Activated T-helper 1 cell treated with anti-CD3 and anti-CD28 coated beads, Interleukin-12 subunit alpha, Interleukin-12 subunit beta, Interleukin-2, Interleukin-4 antibody, amounts not matched to agents 30 ng/mL and 10 ng/mL and 1 ng/mL, durations not matched to agents 14 hours and 24 hours and 36 hours (primary cell): ENCODE measurements at regions not wholly inside any gene's neighbourhood (a gene's known extent, or its start where the extent isn't known, plus 50 kb on each side); places are given as distances from the start of the nearest gene placed in this dataset.

Experiments
- DNase-seq: peaks from one replicate; pipeline ENCODE4 v3.0.0; 2021; ENCODE audit warnings: low spot score
- H3K27ac Mint-ChIP-seq: one replicate; pipeline ENCODE4 v1.8.0; 2021; ENCODE audit warnings: mild to moderate bottlenecking, mixed read lengths
- H3K27me3 Mint-ChIP-seq: one replicate; pipeline ENCODE4 v1.8.0; 2022; ENCODE audit warnings: mild to moderate bottlenecking, moderate library complexity, mixed read lengths; ENCODE audit not compliant: insufficient read depth
- H3K36me3 Mint-ChIP-seq: one replicate; pipeline ENCODE4 v1.8.0; 2021; ENCODE audit warnings: low read depth, mixed read lengths
- H3K4me1 Mint-ChIP-seq: one replicate; pipeline ENCODE4 v1.8.0; 2021; ENCODE audit warnings: low read depth, mixed read lengths
- H3K4me3 Mint-ChIP-seq: one replicate; pipeline ENCODE4 v1.8.0; 2021; ENCODE audit warnings: mild to moderate bottlenecking, moderate library complexity, mixed read lengths
- H3K9me3 Mint-ChIP-seq: one replicate; pipeline ENCODE4 v1.8.0; 2021; ENCODE audit warnings: mixed read lengths
- intact Hi-C: fragments of 100-400 bp; cut with micrococcal nuclease; formaldehyde crosslinking; loops from one replicate; pipeline ENCODE4 v1.15.1; 2024

DNA sequence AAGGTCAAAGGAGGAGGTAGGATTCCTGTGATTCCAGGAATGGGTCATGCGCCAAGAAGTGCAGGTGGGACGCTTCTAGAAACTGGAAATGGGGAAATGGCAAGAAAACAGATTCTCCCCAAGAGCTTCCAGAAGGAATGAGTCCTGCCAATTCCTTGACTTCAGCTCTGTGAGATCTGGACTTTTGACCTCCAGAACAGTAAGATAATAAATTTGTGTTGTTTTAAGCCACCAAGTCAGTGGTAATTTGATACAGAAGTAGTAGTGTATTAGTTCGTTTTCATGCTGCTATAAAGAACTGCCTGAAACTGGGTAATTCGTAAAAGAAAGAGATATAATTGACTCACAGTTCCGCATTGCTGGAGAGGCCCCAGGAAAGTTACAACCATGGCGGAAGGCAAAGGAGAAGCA is 178.6 kb upstream of the GALNT17 start:
- Mint-ChIP-seq H3K27ac (no peak overlapping the region), H3K4me3 (no peak overlapping the region), H3K36me3 (no peaks in the 10 kb centered on the region), H3K27me3 (no peaks in the 10 kb centered on the region), H3K4me1 (no peaks in the 10 kb centered on the region), H3K9me3 (peaks cover 39% of the 10 kb centered on the region)
- no peak for DNase-seq
- intact Hi-C loops, result no loop called here

DNA sequence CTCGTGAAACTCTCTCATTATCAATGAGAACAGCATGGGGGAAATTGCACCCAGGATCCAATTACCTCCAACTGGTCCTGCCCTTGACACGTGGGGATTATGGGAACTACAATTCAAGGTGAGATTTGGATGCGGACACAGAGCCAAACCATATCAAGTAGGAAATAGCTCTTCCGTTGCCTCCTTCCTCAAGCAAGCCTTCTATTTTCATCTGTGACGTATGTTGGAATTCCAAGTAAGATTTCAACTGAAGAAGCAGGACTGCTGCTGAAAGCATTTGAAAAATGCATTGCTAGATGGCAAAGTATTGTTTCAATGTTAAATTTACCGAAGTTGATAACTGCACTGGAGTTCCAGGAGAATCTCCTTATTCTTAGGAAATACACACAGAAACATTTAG is 178.1 kb upstream of the GALNT17 start:
- Mint-ChIP-seq H3K9me3 (peaks cover 35% of the 10 kb centered on the region), H3K4me1 (no peaks in the 10 kb centered on the region), H3K27me3 (no peaks in the 10 kb centered on the region), H3K4me3 (no peak overlapping the region), H3K27ac (no peak overlapping the region), H3K36me3 (no peaks in the 10 kb centered on the region)
- DNase-seq, result no peak
- intact Hi-C loops, result no loop called here

DNA sequence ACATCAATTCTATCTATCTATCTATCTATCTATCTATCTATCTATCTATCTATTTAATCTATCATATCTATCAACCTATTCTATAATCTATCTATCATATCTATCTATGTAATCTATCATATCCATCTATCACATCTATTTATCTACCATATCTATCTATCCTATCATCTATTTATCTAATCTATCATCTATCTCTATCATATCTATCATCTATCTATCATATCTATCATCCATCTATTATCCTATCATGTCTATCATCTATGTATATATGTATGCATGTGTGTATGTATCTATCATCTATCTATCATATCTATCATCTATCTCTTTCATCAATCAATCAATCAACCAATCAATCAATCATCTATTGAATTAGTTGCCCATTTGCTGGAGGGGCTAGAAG is 159.3 kb upstream of the GALNT17 start:
- no peaks in the 10 kb centered on the region for H3K4me1 Mint-ChIP-seq
- no peaks in the 10 kb centered on the region for H3K27me3 Mint-ChIP-seq
- H3K9me3 Mint-ChIP-seq, result peaks cover 25% of the 10 kb centered on the region
- no peak for DNase-seq
- H3K27ac Mint-ChIP-seq, result no peak overlapping the region
- intact Hi-C loops, result no loop called here
- H3K4me3 Mint-ChIP-seq, result no peak overlapping the region
- H3K36me3 Mint-ChIP-seq, result no peaks in the 10 kb centered on the region

DNA sequence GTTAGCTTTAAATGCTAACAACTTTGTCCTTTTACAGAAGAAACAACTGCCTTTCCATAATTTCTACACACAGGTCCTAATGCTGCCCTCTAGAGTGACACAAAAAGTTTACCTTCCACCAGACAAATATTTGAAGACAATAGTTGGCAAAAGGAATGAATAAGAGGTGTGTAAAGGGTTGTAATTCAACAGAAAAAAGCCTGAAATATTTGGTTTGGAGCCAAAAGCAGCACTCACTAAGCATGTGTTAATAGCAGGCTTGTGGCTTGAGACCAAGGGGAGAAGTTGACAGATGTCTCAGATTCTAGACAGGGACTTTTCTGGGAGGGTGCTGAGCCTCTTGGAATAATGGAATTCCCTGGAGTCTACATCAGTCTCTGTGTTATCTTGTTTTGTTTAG is 156.2 kb upstream of the GALNT17 start:
- no peaks in the 10 kb centered on the region for H3K27me3 Mint-ChIP-seq
- no peak for DNase-seq
- intact Hi-C loops, result loop anchor here (2.0 kb wide), 1 partner anchor 15 kb away; no protein-coding TSS in a partner anchor
- no peaks in the 10 kb centered on the region for H3K36me3 Mint-ChIP-seq
- H3K4me3 Mint-ChIP-seq, result no peak overlapping the region
- no peaks in the 10 kb centered on the region for H3K4me1 Mint-ChIP-seq
- H3K27ac Mint-ChIP-seq, result no peak overlapping the region
- peaks cover 18% of the 10 kb centered on the region for H3K9me3 Mint-ChIP-seq

DNA sequence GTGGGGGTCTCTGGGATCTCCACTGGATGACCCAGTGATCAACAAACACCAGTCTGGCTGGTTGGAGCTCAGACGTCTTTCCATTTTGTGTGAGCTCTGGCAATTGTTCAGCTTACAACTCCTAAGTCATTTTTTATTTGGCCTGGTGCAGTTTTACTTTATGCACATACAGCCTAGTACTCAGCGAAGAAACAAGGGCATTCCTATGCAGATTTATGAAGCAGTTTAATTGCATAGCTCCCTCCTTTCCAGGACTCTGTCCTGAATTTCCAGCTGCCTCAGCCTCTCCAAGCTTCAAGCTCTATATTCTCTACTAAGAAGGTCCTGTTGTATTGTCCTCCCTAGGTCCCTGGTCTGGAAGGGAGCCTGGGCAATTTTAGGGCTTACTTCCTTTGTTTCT is 145.6 kb upstream of the GALNT17 start:
- H3K27ac Mint-ChIP-seq, result no peak overlapping the region
- no peaks in the 10 kb centered on the region for H3K36me3 Mint-ChIP-seq
- H3K4me1 Mint-ChIP-seq, result no peaks in the 10 kb centered on the region
- no peak for DNase-seq
- H3K9me3 Mint-ChIP-seq, result peaks cover 6% of the 10 kb centered on the region
- no peaks in the 10 kb centered on the region for H3K27me3 Mint-ChIP-seq
- intact Hi-C loops, result no loop called here
- H3K4me3 Mint-ChIP-seq, result no peak overlapping the region

DNA sequence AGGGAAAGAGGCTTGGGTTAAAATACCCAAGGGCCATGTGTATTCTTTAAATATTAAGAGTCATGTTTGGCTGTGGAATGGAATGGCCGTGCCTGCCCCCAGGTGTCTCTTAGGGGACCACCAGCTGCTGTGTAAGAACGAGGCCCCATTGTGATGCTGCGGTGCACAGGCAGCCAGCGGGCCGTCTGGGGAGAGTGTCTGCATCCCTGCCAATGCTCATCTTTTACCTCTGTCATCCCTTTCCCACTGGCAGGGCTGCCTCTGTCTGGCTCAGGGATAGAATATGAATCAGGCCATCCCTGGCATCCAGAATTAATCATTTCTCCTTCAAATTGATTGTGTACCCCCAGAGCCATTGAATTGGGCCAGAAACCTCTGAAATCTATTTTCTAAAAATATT is 137.8 kb upstream of the GALNT17 start:
- no peak for DNase-seq
- no peaks in the 10 kb centered on the region for H3K36me3 Mint-ChIP-seq
- no peaks in the 10 kb centered on the region for H3K27me3 Mint-ChIP-seq
- intact Hi-C loops, result no loop called here
- H3K4me1 Mint-ChIP-seq, result no peaks in the 10 kb centered on the region
- H3K27ac Mint-ChIP-seq, result no peak overlapping the region
- no peak overlapping the region for H3K4me3 Mint-ChIP-seq
- H3K9me3 Mint-ChIP-seq, result peaks cover 19% of the 10 kb centered on the region

DNA sequence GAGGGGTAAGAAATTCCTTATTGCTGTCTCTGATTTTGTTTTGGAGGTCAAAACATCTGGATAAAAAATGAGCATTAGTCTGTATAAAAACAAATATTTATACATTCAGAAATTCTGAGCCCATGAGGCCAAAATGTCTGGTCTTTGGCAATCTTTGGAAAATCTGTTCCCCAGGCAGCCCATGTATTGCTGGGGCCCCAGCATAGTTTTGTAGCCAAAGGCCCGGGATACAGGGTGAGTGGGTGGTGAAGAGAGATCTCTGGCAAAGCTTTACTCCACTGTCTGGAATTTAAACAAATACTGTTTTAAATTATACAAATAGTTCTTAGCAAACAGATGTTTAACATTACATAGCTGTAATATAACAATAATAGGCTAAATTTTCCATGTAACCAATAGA is 134.7 kb upstream of the GALNT17 start:
- H3K27me3 Mint-ChIP-seq, result no peaks in the 10 kb centered on the region
- no peak overlapping the region for H3K27ac Mint-ChIP-seq
- no peaks in the 10 kb centered on the region for H3K4me1 Mint-ChIP-seq
- H3K4me3 Mint-ChIP-seq, result no peak overlapping the region
- peaks cover 26% of the 10 kb centered on the region for H3K9me3 Mint-ChIP-seq
- DNase-seq, result no peak
- H3K36me3 Mint-ChIP-seq, result no peaks in the 10 kb centered on the region
- intact Hi-C loops, result no loop called here

DNA sequence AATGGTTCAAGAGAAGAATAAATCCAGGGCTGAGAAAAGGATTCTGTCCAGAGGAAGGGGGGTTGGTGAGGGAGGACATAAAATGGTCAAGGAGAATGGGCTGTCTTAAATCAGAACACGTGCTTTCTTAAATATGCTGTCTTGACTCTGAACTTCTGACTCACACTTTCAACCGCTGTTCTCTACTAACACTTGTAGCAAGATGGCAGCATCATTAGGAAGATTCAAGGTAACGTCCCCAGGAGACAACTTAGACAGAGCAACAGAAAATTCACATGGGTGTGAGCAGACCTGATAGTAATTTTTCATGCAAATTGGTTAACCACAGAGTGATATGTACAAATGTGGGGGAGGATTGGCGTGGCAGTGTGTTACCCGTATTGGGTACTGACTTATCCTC is 126.8 kb upstream of the GALNT17 start:
- no peak overlapping the region for H3K27ac Mint-ChIP-seq
- H3K4me1 Mint-ChIP-seq, result no peaks in the 10 kb centered on the region
- H3K4me3 Mint-ChIP-seq, result no peak overlapping the region
- no peaks in the 10 kb centered on the region for H3K27me3 Mint-ChIP-seq
- intact Hi-C loops, result no loop called here
- peaks cover 34% of the 10 kb centered on the region for H3K9me3 Mint-ChIP-seq
- no peaks in the 10 kb centered on the region for H3K36me3 Mint-ChIP-seq
- no peak for DNase-seq

DNA sequence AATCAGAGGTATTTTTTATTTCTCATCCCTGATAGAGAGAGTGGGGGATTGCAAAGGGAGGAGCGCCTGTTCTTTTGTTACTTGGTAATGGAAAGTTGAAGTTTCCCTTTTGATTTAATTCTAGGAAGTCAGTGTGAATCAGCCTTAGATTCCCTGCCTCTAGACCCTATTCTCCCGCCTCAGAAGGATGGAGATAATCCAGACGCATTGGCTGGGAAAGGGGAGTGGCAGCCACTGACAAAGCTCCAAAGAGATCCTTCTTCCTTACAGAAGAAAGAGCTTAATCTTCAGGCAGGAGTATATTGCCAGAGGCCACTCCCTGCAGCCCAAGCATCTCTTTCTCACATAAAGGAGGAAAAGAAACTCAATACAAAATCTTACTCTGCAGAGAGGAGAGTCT is 122.3 kb upstream of the GALNT17 start:
- H3K36me3 Mint-ChIP-seq, result no peaks in the 10 kb centered on the region
- no peak overlapping the region for H3K27ac Mint-ChIP-seq
- H3K9me3 Mint-ChIP-seq, result peaks cover 44% of the 10 kb centered on the region
- no peak overlapping the region for H3K4me3 Mint-ChIP-seq
- H3K4me1 Mint-ChIP-seq, result no peaks in the 10 kb centered on the region
- intact Hi-C loops, result no loop called here
- no peak for DNase-seq
- H3K27me3 Mint-ChIP-seq, result no peaks in the 10 kb centered on the region

DNA sequence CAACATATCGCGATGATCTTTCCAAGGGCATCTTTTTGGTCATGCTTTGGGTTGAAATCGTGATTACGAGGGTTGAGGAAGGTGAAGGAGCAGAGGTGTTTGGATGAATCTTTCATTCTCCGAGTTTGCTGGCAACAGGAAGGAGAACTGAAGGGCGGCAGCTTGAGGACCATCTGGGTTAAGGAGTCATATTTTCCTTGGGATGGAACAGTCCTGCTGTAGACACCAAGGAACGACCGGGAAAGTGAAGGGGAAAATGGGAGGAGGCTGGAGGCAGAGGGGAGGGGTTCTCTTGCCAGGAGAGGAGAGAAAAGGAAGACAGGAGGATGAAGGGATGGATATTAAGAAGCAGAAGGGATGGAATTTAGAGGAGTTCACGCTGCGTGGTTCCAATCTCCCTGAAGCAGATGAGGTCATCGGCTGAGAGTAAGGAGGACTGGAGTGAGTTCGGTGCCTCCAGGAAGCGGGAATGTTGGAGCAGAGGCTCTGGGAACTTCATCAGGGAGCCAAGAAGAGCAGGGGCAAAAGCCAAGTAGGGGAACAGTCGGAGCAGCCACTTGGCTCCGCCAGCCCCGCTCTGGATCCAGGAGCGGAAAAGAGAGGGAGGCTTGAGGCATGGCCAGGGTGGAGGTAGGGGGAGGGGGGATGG is 116.6 kb upstream of the GALNT17 start:
- no peak for DNase-seq
- Mint-ChIP-seq H3K4me1 (no peaks in the 10 kb centered on the region), H3K27me3 (no peaks in the 10 kb centered on the region), H3K27ac (no peak overlapping the region), H3K36me3 (no peaks in the 10 kb centered on the region), H3K4me3 (no peak overlapping the region), H3K9me3 (peaks cover 42% of the 10 kb centered on the region)
- intact Hi-C loops, result no loop called here

DNA sequence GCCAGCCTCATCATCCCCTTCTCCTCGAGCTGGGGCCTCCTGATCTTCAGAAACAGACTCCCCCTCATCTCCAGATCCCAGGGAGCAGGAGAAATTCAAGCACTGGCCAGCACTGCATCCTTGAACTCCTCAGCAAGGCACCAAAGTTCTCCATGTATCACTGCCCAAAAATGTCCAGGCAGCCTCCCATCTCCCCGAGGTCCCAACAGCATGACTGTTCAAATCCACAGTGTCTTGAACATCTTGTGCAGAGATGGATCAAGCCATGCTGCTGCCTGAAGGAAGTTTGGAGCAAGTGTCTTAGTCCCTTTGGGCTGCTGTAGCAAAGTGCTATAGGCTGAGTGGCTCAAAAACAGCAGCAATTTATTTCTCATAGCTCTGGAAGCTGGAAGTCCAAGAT is 115.5 kb upstream of the GALNT17 start:
- H3K4me1 Mint-ChIP-seq, result no peaks in the 10 kb centered on the region
- peaks cover 40% of the 10 kb centered on the region for H3K9me3 Mint-ChIP-seq
- no peaks in the 10 kb centered on the region for H3K27me3 Mint-ChIP-seq
- no peak overlapping the region for H3K27ac Mint-ChIP-seq
- intact Hi-C loops, result no loop called here
- DNase-seq, result no peak
- no peak overlapping the region for H3K4me3 Mint-ChIP-seq
- no peaks in the 10 kb centered on the region for H3K36me3 Mint-ChIP-seq

DNA sequence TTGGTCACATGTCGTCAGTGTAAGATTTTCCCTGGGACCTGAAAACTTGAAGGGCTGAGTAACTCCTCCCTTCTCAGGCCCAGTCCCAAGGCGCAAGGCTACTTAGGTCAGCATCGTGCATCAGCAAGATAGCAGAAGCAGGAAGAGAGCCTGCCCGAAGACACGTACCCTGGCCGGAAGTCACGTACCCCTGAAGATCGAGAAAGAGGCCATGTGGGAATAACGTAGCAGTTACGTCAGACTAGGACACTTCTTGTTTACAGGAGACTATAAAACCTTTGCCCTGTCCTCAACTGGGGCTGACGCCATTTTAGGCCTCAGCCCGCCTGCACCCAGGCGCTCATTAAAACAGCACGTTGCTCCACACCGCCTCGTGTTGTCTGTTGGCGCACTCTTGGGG is 114.3 kb upstream of the GALNT17 start:
- no peaks in the 10 kb centered on the region for H3K4me1 Mint-ChIP-seq
- no peaks in the 10 kb centered on the region for H3K27me3 Mint-ChIP-seq
- H3K27ac Mint-ChIP-seq, result no peak overlapping the region
- no peak for DNase-seq
- intact Hi-C loops, result no loop called here
- no peaks in the 10 kb centered on the region for H3K36me3 Mint-ChIP-seq
- peaks cover 44% of the 10 kb centered on the region for H3K9me3 Mint-ChIP-seq
- no peak overlapping the region for H3K4me3 Mint-ChIP-seq

DNA sequence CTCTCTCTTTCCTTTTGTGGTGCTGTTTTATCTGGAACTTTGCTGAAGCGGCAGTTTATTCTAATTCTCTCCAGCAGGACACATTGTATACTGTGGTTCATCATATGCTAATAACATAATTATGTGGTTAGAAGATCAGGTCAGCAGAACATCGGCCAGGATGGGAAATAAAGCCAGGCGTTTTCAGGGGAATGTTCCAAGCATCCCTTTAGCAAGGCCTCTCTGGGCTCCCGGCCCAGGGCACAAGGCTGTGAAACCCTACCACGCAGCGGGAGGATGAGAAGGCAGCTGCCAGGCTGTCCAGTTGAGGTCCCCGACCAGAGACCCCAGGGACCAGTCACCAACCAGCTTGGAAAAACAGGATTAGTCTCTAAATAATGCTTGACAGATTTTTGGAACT is 112.2 kb upstream of the GALNT17 start:
- H3K9me3 Mint-ChIP-seq, result peaks cover 48% of the 10 kb centered on the region
- no peak overlapping the region for H3K27ac Mint-ChIP-seq
- H3K4me1 Mint-ChIP-seq, result no peaks in the 10 kb centered on the region
- no peaks in the 10 kb centered on the region for H3K36me3 Mint-ChIP-seq
- intact Hi-C loops, result no loop called here
- no peak for DNase-seq
- H3K27me3 Mint-ChIP-seq, result no peaks in the 10 kb centered on the region
- no peak overlapping the region for H3K4me3 Mint-ChIP-seq

DNA sequence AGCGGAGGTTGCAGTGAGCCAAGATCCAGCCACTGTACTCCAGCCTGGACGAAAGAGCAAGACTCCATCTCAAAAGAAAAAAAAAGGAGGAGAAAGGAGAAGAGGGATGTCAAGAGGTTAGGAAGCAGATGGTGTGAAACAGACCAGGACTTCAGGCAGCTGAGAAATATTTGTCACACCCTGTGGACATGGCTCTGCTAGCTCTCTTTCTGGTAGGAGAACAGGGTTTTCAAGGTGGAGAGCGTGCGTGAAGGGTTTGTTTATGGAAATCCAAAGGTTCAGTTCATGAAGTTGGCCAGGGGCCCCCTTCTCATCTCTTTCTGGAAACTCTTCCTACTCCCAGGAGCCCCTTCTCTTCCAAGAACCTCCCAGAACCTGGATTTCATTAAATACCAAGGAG is 110.8 kb upstream of the GALNT17 start:
- intact Hi-C loops, result no loop called here
- H3K9me3 Mint-ChIP-seq, result peaks cover 48% of the 10 kb centered on the region
- H3K4me3 Mint-ChIP-seq, result no peak overlapping the region
- no peaks in the 10 kb centered on the region for H3K36me3 Mint-ChIP-seq
- no peaks in the 10 kb centered on the region for H3K4me1 Mint-ChIP-seq
- DNase-seq, result no peak
- H3K27me3 Mint-ChIP-seq, result no peaks in the 10 kb centered on the region
- H3K27ac Mint-ChIP-seq, result no peak overlapping the region
